GM18499 (cell line): ENCODE measurements at regions not wholly inside any gene's neighbourhood (a gene's known extent, or its start where the extent isn't known, plus 50 kb on each side); places are given as distances from the start of the nearest gene placed in this dataset.
"Not testable (repeated sequence)": the region's sequence is repeated elsewhere in the genome, so short reads cannot be mapped to it uniquely, and the experiment has no call there.

Experiments used
- ATAC-seq: cut with Tn5 transposase; IDR thresholded peaks from one replicate; pipeline ENCODE4 v1.9.1; 2021; ENCODE audit warnings: moderate number of reproducible peaks; ENCODE audit not compliant: insufficient read depth, unreplicated experiment

GRCh38 chr5:50898966-50899365, 232.5 kb downstream of the PARP8 start:
- no peak for ATAC-seq

DNA sequence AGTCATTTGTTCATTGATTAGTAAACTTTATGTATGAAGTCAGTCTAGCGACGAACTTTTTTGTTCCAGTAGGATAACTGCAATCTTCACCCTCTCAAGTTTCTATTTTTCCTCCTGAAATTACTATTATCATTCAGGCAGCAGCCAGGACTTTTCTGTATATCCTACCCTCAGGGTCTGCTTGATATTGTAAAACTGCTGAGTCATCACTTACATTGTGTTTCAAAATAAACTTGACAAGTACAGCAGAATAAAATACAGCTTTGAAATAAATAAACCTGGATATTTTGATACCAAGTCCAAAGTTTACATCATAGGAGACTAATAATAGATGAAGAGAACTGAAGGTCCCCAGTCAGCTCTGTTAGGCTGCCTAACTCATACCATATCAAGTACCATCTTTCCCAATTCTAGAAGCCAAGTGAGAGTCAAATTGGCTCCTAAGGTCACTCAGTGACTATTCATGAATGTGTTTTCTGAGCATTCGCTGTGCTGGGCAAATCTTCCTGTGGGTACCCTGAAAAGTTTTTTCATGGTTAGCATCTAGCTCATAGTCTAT, 234.6 kb downstream of the PARP8 start:
- ATAC-seq = no peak

DNA sequence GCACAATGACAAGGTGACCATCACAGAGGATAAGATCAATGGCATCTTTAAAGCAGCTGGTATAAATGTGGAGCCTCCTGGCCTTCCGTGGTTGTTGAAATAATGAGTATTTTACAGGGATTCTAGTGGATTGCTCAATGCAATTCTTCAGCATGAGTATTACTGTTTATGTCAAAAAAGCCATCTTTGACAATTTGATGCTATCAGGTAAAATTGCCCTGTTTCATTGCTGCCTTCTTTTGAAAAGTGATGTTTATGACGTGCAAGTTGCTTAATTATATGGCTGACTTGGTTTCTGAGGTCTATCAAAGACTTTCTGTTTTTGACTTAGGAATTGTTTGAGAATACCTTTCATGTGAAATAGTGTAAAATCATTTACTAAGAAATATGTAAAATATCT, 237.2 kb downstream of the PARP8 start:
- no peak for ATAC-seq

GRCh38 chr5:50905996-50906570, 239.6 kb downstream of the PARP8 start:
- ATAC-seq = no peak

GRCh38 chr5:50920160-50920559, 253.7 kb downstream of the PARP8 start:
- not testable (repeated sequence) for ATAC-seq

DNA sequence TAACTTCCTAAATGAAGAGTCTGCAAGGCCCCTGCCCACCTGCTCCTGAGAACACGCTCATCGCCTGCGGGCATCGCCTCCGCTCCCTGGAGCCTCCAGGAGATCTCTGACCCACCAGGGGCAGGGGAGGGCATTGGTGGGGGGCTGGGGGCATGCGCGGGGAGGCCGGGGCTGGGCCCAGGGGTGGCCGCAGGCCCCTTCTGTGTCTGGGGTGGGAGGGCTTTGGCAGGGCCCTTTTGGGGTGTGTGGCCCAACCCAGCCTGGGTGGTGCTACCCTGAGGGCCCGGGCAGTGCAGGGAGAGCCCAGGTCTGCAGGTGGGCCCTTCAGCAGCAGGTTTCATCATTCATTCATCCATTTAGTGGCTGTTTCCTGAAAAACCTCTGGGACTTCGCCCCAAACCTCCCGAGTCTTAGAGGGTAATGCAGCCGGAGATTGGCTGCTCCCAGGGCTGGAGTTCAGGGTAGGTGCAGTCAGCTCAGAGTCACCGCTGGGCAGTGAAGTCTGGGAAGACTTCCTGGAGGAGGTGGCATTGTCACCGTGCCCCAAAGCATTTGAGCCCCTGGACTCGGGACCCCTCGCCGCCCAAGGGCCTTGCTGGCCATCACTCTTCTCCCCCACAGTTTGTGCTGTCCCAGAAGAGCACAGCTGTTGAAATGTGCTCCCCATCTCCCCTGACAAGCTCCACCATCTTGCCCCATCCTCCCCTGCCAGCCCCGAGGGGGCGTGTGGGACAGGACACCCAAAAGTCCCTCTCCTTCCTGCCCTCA, 255.1 kb downstream of the PARP8 start:
- ATAC-seq = no peak

- ATAC-seq = peak; percentile 66
Observed at GRCh38 chr5:50922134-50922941, 255.9 kb downstream of the PARP8 start.

- ATAC-seq = peak; percentile 14
Observed at GRCh38 chr5:50922942-50923767, 256.7 kb downstream of the PARP8 start.

DNA sequence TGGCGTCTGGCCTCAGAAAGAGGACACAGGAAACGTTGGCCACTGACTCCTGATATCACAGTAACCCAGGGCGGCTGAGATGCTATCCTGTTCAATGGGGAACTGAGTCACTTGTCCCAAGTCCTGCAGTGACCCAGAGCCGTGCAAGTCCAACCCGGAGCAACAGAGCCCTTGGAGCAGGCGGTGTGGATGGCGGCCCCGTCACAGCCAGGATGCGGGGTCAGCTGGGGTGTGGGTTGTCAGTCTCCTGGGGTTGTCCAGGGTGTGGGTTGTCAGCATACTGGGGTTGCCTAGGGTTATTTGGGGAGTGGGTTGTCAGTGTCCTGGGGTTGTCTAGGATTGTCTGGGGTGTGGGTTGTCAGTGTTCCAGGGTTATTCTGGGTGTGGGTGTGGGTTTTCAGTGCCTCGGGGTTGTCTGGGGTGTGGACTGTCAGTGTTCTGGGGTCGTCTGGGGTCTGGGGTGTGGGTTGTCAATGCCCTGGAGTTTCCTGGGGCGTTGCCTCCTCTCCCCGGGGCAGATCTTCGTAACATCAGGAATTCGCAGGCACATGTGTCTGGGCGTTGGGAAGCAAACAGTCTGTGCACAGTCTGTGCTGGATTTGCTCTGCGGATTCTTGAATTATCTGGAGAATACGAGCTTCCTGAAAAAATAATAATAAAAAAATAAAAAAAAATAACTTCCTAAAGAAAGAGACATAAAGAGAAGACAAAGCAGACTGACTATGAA, 257.5 kb downstream of the PARP8 start:
- no peak for ATAC-seq

DNA sequence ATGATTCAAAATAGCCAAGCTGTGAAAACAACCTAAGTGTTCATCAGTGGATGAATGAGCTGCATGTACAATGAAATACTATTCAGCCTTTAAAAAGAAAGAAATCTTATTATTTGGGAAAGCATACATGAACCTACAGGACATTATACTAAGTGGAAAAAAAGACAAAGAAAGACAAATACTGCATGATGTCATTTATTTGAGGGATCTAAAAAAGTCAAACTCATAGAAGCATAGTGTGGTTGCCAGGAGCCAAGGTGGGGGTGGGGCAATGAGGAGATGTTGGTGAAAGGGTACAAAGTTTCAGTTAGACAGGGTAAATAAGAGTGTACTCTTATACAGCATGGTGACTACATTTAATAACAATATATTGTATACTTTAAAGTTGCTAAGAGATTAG, 261.5 kb downstream of the PARP8 start:
- no peak for ATAC-seq

- no peak for ATAC-seq
Observed at GRCh38 chr5:50929174-50929573, 262.7 kb downstream of the PARP8 start.

GRCh38 chr5:50934343-50934742, 267.9 kb downstream of the PARP8 start:
- no peak for ATAC-seq

DNA sequence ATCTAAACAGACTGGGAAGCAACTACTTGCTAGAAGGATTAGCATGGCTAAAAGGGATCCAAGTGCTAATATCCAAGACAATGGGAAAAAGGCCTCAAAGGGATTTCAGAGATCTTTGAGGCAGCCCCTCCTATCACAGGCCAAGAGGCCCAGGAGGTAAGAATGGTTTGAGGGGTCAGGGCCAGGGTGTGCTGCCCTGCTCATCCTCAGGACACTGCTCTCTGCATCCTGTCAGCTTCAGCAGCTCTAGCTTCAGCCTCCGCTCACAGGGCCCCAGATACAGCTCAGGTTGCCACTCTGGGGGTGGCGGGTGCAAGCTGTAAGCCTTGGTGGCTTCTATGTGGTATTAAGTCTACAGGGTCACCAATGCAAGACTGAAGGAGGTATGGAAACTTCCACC, 278.7 kb downstream of the PARP8 start:
- ATAC-seq = no peak

DNA sequence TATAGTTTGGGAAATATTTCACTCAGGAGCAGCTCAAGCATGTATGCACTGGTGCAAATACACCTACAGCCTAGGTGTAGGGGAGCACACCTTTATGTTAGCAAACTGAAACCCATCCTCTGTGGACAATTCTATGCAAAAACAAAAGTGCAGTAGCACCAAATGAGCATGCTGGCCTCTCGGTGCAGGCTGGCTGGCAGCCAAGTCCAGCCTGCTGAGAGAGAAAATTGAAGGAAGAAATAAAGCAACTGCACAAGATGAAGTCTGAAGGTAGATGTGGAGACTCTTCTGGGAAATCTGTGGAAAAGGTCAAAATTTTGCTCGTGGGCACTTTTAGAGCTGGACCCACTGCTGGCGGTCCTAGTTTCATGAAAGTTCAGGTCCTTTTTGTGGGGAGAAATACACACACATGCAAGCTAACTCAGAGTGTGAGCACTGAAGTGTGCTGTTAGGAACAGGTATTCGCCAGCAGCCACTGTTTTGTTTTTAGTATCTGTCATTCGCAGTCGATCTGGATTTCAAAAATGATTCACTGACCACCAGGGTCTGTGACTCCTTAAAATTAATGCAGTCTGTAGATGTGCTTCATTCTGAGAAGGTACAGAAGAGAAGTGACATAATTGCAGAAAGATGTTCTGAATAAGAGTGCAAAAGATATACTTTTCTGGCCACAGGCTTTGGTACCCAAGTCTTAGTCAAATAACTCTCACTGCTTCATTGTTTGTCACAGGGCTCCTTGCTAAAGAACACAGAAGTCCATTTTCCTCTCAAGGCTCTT, 281.7 kb downstream of the PARP8 start:
- ATAC-seq = no peak

DNA sequence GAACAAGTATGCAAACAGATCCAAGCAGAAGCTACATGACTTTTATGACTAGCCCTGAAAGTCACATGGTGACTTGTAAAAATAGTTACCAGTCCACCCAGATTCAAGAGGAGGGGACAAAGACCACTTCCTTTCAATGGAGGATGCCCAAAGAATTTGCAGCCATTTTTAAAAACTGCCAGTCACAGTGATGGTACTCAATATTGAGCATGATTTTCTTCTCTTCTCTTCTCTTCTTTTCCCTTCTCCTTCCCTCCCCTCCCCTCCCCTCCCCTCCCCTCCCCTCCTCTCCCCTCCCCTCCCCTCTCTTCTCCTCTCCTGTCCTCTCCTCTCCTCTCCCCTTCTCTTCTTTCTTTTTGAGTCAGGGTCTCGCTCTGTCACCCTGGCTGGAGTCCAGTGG, 286.9 kb downstream of the PARP8 start:
- ATAC-seq = no peak

DNA sequence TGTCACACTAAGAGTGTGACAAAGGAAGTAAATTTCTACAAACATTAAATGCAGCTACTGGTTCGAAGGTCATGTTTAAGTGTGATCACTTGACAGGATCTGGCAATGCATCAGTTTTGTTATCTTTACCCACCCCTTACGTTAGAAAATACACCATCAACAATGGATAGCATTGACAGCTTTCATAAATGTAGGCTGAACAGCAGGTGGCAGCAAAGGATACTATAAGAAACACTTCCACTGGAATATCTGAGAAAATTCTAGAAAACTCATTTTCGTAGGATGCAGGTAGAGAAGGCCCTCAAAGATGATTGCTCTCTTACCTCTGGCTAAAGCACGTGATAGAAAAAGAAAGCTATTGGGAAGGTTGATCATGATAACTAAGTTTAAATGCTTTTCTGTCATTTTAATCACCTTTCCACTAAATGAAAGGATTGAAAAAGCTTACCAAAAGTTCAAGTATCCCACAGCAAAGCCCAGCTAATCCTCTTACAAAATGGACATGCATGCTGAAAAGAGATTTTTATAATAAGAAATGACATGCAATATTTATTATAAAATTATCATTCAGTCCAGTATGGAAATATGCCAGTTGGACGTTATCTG, 292.5 kb downstream of the PARP8 start:
- no peak for ATAC-seq

DNA sequence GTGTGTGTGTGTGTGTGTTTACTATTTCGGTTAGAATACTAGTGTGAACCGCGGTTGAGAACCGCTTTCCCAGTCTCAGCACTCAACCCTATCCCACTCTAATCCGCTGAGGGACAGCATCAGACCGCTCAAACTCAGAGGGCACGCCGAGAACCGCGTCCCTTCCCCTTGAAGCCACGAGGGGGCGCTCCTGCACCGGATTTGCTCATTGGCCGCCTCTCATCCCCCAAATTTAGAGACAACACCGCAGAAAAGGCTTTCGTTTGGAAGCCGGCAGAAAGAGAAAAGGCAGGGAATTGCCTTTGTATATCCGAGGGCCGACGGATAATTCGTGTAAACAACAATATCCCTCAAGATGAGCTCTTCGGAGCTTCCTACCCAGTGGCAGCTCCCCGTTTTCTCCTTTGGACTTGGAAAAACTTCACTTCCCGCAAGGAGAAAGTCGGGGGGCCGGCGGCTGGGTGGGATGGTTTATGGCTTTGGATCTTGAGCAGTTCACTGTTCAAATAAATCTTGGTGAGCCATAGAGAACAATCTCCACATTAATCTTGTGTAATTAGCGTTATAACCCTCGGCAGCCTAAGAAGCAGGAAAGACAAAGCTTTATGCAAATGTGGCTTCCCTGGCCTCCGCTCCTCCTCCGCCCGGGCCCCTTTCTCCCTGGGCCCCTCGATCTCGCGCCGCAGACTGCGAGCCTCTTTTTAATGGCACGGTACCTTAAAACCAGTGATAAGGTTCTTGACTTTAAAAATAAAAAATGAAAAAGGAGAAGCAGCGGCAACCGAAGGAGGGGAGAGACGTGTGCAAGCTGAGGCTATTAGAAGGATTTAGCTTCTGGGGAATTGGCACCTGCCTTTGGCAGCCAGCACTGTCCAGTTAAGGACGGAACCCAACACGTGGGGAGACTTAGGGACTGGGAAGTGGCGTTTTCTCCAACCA, 296.8 kb downstream of the PARP8 start:
- peak; percentile 69 for ATAC-seq
